MCF 10A (cell line): ENCODE measurements at regions not wholly inside any gene's neighbourhood (a gene's known extent, or its start where the extent isn't known, plus 50 kb on each side); places are given as distances from the start of the nearest gene placed in this dataset.

Experiments used
- BruUV-seq: library from RNA; stranded (reverse); fragments of 400-500 nt; replicated peaks from 2 replicates; lab custom pipeline; 2021; lab: Mats Ljungman, UMichigan
- CTCF ChIA-PET: fragments of 300-600 bp; sonication (Branson Sonifier 250); formaldehyde crosslinking; extraction: SDS; loops from one replicate; lab custom pipeline; 2021; ENCODE audit warnings: antibody characterized with exemption, inconsistent platforms; lab: Yijun Ruan, JAX
- POLR2A ChIA-PET: fragments of 300-600, 350-650 bp; sonication (Branson Sonifier 250); formaldehyde crosslinking; extraction: SDS; loops from one replicate; lab custom pipeline; 2020; ENCODE audit warnings: antibody characterized with exemption, inconsistent platforms; lab: Yijun Ruan, JAX
- DNase-seq: peaks from one replicate; pipeline ENCODE4 v3.0.0-alpha.2; 2018; ENCODE audit not compliant: unreplicated experiment
- H3K27ac Mint-ChIP-seq: one replicate; pipeline ENCODE4 v1.8.0; 2022; ENCODE audit warnings: mild to moderate bottlenecking, low read depth, mixed read lengths; ENCODE audit not compliant: unreplicated experiment
- H3K27me3 Mint-ChIP-seq: one replicate; pipeline ENCODE4 v1.8.0; 2022; ENCODE audit warnings: mixed read lengths; ENCODE audit not compliant: insufficient read depth, unreplicated experiment
- H3K36me3 Mint-ChIP-seq: one replicate; pipeline ENCODE4 v1.8.0; 2022; ENCODE audit warnings: mild to moderate bottlenecking, moderate library complexity, mixed read lengths; ENCODE audit not compliant: insufficient read depth, unreplicated experiment
- H3K4me1 Mint-ChIP-seq: one replicate; pipeline ENCODE4 v1.8.0; 2022; ENCODE audit warnings: mixed read lengths; ENCODE audit not compliant: insufficient read depth, unreplicated experiment
- H3K4me3 Mint-ChIP-seq: one replicate; pipeline ENCODE4 v1.8.0; 2022; ENCODE audit warnings: mild to moderate bottlenecking, moderate library complexity, mixed read lengths; ENCODE audit not compliant: unreplicated experiment
- H3K9me3 Mint-ChIP-seq: one replicate; pipeline ENCODE4 v1.8.0; 2022; ENCODE audit warnings: mixed read lengths; ENCODE audit not compliant: unreplicated experiment
- intact Hi-C: fragments of 100-400 bp; cut with micrococcal nuclease; formaldehyde crosslinking; loops from 2 replicates; pipeline ENCODE4 v1.14.1; 2022
- TF ChIP-seq, protein P1 (sequence below): fragments of 200-600 bp; IDR thresholded peaks from one replicate; pipeline ENCODE4 v1.8.0; 2022; ENCODE audit warnings: antibody characterized with exemption, mild to moderate bottlenecking; ENCODE audit not compliant: unreplicated experiment

DNA sequence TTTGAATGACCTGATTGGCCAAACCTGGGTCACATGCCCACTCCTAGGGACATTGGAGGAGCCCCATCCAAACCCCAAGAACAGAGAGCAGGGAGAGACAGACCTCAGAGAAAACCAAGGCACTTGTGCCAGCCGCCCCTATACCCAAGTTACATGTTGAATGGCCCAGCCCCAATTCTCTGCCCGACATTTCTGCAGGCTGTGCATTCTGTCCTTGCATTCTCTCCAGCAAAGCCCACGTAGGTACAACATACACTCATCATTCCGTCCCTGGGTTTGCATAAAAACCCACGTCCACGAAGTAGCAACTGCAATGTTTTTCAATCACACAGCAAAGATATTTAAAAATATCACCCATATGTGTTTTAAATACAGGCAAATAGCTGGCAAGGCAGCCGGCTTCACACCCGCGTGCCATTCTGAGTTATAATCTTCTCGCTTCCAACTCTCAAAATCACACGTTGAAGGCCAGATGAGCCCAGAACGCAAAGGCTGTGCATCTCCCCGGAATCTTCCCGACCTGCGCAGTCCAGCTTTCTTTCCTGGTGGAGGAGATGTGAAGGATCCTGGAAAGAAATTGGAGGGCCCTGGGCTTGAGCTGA lies 91.7 kb upstream of the MYL2 start:
- intact Hi-C loops: no loop called here
- no peak overlapping the region for H3K27ac Mint-ChIP-seq
- no peaks in the 10 kb centered on the region for H3K36me3 Mint-ChIP-seq
- TF ChIP-seq, protein P1, sequence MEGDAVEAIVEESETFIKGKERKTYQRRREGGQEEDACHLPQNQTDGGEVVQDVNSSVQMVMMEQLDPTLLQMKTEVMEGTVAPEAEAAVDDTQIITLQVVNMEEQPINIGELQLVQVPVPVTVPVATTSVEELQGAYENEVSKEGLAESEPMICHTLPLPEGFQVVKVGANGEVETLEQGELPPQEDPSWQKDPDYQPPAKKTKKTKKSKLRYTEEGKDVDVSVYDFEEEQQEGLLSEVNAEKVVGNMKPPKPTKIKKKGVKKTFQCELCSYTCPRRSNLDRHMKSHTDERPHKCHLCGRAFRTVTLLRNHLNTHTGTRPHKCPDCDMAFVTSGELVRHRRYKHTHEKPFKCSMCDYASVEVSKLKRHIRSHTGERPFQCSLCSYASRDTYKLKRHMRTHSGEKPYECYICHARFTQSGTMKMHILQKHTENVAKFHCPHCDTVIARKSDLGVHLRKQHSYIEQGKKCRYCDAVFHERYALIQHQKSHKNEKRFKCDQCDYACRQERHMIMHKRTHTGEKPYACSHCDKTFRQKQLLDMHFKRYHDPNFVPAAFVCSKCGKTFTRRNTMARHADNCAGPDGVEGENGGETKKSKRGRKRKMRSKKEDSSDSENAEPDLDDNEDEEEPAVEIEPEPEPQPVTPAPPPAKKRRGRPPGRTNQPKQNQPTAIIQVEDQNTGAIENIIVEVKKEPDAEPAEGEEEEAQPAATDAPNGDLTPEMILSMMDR: no peak
- no peaks in the 10 kb centered on the region for H3K4me1 Mint-ChIP-seq
- no peak for DNase-seq
- ChIA-PET POLR2A (no interaction called here), CTCF (interaction anchor here (0.5 to 1.6 kb wide), 6 partner anchors 11 to 286 kb away, joined by 3 to 7 read pairs (median 3); no protein-coding TSS in a partner anchor)
- BruUV-seq: no TSS peak
- no peak overlapping the region for H3K4me3 Mint-ChIP-seq
- H3K27me3 Mint-ChIP-seq: peaks cover 74% of the 10 kb centered on the region
- peaks cover 15% of the 10 kb centered on the region for H3K9me3 Mint-ChIP-seq

DNA sequence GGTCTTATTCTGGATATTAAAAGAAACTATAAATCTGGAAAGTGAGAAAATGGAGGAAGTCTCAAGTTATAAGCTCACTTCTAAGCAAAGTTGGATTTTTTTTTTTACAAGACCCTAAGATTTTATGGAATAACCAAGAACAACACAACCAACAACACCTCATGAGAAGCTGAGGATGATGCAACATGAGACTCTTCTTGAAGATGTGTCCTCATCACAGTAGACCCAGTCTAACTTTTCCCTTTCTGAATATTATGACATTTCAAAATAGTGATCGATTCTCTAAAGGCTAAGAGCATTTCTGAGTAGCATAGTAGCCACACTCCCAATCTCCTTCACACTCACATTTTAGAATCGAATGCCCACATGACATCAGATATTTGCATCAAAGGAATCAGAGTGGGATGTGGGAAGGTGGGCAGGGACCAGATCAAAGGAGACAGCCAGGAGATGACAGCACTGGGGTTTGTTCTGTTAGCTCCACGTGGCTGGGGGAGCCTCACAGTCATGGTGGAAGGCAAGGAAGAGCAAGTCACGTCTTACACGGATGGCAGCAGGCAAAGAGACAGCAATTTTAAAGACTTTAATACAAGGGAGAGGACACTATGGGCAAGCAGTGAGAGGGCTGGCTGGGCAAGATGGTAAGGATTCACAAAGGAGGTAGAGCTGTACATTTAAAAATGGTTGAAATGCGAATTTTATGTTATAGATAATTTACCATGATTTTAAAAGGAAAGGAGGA lies 90.7 kb upstream of the MYL2 start:
- H3K27ac Mint-ChIP-seq: no peak overlapping the region
- BruUV-seq: no TSS peak
- ChIA-PET POLR2A (no interaction called here), CTCF (interaction anchor here (0.6 to 1.0 kb wide), 3 partner anchors 12 to 77 kb away, joined by 3 to 5 read pairs (median 3); no protein-coding TSS in a partner anchor)
- H3K4me1 Mint-ChIP-seq: no peaks in the 10 kb centered on the region
- intact Hi-C loops: no loop called here
- peaks cover 65% of the 10 kb centered on the region for H3K27me3 Mint-ChIP-seq
- TF ChIP-seq, protein P1: no peak
- no peak for DNase-seq
- peaks cover 15% of the 10 kb centered on the region for H3K9me3 Mint-ChIP-seq
- H3K4me3 Mint-ChIP-seq: no peak overlapping the region
- H3K36me3 Mint-ChIP-seq: no peaks in the 10 kb centered on the region

GRCh38 chr12:111010061-111010460 lies 89.7 kb upstream of the MYL2 start:
- no TSS peak for BruUV-seq
- Mint-ChIP-seq H3K27me3 (peaks cover 65% of the 10 kb centered on the region), H3K9me3 (peaks cover 15% of the 10 kb centered on the region), H3K4me1 (no peaks in the 10 kb centered on the region), H3K36me3 (no peaks in the 10 kb centered on the region), H3K4me3 (no peak overlapping the region), H3K27ac (no peak overlapping the region)
- CTCF ChIA-PET: interaction anchor here (1.1 to 1.4 kb wide), 2 partner anchors 13 to 73 kb away, joined by 3 to 8 read pairs; no protein-coding TSS in a partner anchor
- TF ChIP-seq, protein P1: no peak
- no peak for DNase-seq
- intact Hi-C loops: no loop called here
- POLR2A ChIA-PET: no interaction called here

DNA sequence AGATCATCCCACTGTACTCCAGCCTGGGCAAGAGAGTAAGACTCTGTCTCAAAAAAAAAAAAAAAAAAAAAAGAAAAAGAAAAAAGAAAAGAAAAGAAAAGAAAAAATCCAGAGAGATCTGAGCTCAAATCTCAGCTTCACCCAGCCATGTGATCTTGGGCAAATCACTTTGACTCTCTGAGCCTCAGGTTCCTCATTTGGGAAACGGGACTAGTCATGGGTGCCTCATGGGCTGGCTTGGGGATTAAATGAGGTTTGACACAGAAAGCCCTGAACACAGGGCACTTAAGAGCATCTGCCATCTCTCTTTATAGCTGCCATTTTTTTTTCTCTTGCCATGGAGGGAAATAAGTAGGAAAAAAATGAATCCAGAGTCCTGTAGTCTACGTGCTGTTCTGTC lies 86.2 kb upstream of the MYL2 start:
- no peaks in the 10 kb centered on the region for H3K36me3 Mint-ChIP-seq
- TF ChIP-seq, protein P1: no peak
- peaks cover 8% of the 10 kb centered on the region for H3K9me3 Mint-ChIP-seq
- BruUV-seq: no TSS peak
- CTCF ChIA-PET: interaction anchor here (0.5 to 1.4 kb wide), 2 partner anchors 266 to 279 kb away, joined by 3 to 4 read pairs; no protein-coding TSS in a partner anchor
- intact Hi-C loops: no loop called here
- DNase-seq: no peak
- H3K27ac Mint-ChIP-seq: no peak overlapping the region
- H3K27me3 Mint-ChIP-seq: peaks cover 48% of the 10 kb centered on the region
- POLR2A ChIA-PET: interaction anchor here (0.6 to 1.3 kb wide), 2 partner anchors 9 to 128 kb away, joined by 3 to 4 read pairs; no protein-coding TSS in a partner anchor
- H3K4me3 Mint-ChIP-seq: no peak overlapping the region
- H3K4me1 Mint-ChIP-seq: no peaks in the 10 kb centered on the region
